Germinal center (tissue), 1 donor: ENCODE measurements at regions not wholly inside any gene's neighbourhood (a gene's known extent, or its start where the extent isn't known, plus 50 kb on each side); places are given as distances from the start of the nearest gene placed in this dataset.

Source experiments
- DNase-seq: peaks from one replicate; pipeline ENCODE4 v3.0.0; 2012; ENCODE audit warnings: mixed read lengths, low spot score

DNA sequence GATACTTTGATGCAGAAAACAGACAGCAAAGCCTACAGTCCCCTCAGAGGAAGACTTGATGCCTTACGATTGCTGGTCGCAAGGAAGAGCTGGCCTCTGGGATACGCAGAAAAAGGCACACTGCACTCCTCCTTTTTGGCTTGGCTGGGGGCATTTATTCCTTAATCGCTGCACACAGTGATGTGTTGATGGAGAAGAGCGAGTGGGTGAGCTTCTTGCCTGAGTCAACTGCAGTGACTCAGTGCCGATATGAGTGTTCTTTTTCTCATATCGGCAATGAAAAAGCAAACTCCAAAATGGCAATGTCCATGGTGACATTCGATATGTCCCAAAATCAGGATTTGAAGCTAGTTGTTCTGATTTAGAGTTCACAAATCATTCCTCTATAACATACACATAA, 794.8 kb downstream of the HACE1 start:
- no peak for DNase-seq

DNA sequence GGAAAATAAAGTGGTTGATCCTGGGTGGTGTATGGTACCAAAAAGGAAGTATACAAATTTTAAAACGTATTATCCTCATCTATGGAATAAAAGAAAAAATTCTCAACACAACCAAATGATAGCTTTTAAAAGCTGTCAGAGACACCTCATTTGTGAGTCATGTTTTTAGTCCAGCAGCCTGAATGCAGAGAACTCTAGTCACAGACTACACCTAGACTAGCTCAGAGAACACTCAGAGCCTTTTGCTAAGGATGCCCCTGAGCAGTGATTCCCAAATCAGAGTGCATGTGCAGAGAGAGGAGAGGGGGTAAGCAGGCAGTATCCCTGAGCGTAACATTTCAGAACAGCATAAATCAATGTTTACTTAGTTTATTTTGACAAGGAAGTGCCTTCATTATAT, 809.3 kb downstream of the HACE1 start:
- DNase-seq, result no peak

DNA sequence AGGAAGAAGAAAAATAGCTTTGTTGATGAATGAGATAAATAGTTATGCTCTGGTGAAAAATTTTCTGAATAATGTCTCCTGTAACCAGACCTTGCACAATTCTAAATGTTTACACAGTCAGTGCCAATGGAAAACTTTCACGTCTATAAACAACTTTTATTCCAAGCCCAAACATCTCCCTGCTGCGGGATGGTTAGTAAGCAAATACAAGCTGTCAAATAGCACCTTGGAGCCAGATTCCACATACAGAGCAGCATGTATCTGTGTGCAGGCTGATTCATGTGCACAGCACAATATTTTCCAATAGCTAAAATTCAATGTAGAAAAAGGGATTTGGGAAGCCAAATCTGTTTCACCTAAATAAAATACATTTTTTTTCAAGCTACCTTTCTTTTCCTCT, 813.3 kb downstream of the HACE1 start:
- DNase-seq, result no peak

DNA sequence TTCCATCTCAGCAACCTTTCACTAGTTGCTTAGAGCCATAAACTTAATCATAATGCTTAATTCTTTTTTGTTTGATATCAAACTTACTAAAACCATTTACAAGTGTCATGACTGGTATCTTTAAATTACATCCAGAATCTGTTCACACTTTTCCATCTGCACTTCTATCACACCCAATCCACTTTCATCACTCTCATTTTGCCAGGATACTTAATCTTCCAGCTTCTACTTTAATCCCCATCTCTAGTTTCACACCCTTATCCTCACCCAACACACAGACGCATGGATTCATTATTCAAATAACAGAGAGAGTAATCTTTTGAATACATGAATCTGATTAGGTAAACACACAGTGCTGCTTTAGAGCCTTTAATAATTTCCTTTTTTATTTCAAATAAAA, 828.4 kb downstream of the HACE1 start:
- DNase-seq, result no peak

DNA sequence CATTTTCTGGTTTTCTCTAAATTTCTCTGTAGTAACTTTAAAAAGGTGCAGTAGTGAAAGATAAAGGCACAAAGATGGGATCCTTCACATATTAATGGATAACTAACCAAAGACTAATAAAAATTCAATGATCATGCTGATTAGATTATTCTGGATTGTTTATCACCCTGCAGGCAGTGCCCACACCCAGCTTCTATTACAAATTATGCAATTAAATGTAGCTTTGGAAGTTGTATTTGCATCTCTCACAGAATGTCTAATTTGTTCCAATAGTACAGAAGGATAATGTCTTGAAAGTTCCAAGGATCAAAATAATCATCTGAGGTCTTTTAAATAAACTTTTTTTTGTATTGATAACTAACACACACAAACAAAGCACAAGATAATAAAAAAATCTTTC, 837.6 kb downstream of the HACE1 start:
- DNase-seq, result no peak

DNA sequence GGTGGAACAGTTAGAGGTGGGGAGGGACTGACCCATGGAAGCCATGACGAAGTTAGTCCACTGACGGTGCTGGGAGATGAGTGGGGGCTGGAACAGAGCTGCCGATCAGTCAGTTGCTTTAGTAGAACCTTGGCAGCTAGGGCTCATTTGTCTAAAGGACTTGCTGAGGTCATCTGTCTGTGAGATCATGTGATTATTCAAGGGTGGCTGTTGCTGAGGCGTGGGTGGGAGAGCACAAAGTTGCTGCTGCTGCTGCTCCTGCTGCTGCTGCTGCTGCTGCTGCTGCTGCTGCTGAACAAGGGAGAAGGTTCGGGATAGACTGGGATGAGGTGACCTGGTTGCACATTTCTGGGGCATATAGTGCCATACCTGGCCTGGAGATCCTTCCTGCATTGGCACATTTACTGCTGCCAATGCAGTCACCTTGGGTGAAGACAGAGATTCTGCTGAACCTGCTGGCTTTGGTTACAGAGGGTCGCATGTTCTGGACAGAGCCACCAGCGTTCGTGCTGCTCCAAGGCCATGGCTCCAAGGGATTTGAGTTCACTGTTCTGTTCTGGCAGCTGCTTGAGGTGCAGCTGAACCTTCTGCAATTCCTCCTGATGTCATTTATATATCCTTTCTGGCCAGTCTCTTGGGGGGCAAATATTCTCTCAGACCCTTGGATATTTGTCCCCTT, 840.5 kb downstream of the HACE1 start:
- no peak for DNase-seq

DNA sequence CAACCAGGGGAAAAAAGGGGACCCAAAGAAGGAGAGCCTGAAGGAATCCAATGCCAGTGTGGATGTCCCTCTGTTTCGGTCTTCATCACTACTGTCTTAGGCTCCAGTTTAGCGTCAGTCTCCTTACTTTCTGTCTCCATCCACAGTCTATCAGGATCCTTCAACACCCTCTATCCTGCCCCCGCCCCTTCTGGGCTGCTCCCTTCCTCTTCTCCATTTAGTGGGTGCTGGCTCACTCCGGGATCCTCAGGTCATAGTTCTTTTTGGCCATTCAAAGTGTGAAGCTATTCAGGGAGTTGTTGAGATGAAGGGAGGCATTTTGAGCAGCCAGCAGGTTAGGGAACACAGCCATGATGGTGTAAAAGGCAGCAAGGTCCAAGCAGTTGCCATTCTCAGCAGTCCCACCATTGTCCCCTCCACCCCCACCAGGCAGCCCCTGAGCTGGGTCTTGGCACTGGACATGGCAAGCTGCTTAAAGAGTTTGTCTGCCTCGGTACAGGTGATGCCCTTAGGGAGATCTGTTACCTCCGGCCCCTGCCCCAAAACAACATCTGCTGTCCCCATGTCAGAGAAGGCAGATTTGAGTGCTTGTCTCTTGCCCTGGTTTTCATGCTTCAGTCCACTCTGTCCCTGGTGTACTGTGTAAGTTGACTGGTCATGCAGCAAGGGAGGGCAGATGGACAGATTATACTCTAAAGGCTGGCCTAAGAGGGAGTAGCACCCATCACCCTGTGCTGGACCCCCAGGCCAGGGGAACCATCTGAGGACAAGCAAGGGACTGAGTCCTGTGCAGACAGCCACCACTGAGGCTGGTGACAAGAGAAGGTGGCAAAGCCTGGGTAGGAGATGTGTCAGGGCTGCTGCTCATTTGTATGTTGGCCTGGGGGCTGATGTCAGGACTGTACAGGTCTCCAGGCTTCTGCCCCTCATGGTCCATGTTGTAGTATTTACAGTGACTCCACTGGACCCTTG, 842.0 kb downstream of the HACE1 start:
- no peak for DNase-seq

DNA sequence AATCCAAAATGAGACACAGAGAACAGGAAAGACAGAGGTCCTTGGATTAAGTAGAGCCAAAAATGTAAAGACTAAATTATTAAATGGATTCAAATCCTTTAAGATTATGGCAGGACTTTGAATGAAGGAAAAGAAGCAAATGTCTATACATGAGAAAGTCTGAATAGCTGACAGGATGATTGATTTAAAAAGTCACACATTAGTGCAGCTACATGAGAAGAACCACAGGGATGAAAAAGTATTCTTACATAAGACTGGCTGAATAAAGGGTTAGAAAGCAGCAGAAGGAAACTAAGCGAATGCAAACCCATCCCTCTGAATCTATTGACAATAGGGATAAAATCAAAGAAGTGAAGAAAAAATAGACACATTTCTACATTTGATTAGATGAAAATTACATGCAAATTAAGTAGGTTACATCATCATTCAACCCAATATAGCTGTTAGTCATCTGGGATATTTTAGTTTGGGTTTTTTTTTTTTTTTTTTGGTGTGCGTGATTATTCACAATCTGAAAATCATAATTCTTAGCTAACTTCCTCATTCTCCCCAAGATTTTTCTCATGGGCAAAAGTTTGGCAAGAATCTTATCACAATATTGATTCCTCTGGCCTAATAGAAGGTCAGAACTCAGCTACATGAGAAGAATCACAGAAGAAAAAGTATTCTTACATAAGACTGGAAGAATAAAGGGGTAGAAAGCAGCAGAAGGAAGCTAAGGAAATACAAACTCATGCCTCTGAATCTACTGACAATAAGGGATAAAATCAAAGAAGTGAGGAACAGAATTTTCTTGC, 845.4 kb downstream of the HACE1 start:
- no peak for DNase-seq

DNA sequence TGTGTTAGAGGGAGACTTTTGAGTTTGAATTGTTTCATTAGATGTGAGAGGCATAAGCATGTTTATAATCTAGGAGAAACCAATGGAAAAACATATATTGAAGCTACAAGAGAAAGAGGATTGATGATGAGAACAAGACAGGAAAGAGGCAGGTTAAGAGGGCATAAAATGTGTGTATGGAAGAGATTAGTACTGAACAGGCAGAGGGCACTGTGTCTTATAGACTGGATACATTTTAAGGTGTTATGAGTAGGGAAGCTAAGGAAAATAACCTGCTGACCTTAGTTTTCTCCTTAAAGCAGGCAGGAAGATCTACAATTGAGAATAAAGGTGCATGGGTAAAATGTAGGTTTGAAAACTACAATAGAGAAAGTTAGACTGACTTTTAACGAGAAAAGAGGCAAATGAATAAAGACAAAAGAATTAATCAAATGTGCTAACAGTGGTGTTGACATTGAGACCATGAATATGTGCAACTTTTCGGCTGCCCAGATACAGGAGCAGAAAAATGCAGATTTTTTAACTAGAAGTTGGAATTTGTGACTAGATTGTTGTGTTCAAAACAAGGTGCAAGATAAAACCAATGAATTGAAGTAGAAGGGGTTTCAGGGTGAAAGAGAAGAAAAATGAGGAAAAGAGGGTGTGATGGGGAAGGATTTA, 846.3 kb downstream of the HACE1 start:
- no peak for DNase-seq

DNA sequence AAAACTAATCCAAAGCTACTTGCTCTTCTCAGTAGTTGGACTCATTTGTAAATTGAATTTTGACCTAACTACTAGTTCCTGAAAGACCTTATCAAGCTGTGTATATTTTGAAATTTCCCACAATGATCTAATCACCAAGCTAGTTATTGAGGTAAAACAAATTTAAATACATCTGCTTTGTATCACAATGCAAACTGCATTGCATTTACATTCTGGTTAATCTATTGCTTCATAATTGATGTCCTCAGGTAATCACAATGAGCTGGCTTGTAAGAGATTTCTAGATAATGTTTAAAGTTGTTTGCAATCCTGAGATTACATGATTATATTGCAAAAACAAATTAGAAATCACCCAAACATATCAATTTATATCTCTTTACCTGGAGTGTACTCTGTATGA, 848.8 kb downstream of the HACE1 start:
- DNase-seq, result no peak

DNA sequence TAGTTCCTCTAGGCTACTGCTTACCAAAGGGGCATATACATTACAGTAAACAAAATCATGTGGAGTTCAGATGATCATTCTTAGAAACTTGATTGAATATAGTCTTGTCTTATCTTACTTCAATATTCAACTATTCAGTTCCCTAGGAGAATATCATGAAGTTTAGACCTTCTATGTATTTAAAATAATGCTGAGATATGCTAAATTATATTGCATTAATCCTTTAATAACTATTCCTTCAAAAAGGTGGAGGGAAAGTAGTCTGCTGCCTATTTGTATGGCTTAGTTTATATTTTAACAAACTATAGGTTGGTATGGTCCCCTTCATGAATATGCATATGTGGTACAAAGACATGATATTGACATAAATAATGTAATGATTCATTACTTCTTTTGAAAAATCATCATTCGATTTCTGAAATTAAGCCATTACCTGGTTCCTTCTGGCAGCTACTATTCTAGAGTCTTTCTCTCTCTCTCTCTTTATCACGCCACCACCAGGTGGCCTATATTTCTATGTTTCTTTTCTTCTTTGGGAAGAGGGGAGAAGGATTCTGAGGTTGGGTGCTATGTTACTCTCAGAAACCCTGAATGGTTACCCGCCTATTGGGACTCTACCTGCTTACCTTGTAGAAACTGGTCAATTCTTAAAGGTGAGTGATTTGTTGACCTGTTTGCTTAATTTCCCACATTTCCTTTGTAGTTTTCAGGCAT, 855.8 kb downstream of the HACE1 start:
- no peak for DNase-seq

DNA sequence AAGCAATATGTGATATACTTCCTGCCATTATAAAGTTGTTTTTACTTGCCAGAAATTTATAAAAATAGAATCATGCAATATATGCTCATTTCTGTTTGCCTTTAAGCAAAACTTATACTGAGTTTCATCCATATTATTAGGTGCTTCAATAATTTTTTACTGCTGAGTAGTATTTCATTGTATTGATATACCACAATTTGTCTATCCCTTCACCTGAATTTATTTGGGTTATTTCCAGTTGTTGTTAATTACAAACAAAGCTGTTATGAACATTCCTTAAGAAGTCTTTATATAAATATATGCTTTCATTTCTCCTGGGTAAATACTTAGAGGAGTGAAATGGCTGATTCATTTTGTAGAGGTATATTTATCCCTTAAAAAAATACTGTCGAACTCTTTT, 864.1 kb downstream of the HACE1 start:
- no peak for DNase-seq

DNA sequence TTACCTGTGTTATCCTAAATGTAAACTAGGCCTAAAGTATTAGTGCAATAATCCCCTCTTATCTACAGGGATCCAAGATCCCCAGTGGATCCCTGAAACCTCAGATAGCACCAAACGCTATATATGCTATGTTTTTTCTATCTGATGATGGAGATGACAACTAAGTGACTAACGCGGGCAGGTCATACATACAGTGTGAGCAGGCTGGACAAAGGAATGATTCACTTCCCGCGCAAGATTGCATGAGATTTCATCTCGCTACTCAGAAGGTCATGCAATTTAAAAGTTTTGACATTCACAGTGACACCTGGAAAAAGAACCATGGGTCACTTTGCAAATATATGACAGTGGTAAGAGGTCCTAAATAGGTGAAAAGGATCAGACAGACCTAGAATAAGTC, 875.9 kb downstream of the HACE1 start:
- DNase-seq, result no peak

DNA sequence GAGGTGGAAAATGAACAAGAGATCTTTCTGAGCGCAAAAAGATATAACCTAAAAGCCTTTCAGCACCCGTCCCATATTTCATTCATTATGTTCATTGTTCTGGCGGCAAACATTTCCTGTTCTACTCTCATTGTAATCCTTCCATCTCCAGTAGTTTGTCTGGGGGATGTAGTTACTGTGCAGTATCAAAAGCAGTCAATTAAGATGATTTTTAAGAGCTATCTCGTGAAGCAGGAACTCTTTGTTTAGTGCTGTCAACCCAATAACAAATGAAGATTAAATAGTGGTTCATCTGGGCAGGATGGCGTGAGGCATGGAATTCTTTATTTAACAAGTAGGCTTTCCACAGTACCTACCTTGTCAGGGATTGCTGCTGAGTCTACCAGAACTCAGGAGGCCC, 876.7 kb downstream of the HACE1 start:
- DNase-seq, result no peak

DNA sequence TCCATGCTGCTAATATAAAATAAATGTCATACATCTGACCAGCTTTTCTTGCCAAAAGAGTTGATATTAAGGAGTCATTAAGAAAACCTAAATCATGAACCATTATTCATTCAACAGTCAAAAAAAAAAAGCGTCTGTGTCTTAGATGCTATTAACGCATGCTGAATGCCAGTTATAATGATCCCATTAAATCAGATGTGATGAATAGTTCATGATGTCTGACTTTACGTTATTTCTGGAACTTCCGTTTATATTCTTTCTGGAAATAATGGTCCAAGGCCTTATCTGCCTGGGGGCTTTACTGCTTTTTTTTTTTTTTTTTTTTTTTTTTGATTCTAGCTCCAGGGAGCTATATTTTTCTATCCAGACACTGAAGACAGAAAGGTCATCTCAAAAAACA, 877.1 kb downstream of the HACE1 start:
- no peak for DNase-seq

DNA sequence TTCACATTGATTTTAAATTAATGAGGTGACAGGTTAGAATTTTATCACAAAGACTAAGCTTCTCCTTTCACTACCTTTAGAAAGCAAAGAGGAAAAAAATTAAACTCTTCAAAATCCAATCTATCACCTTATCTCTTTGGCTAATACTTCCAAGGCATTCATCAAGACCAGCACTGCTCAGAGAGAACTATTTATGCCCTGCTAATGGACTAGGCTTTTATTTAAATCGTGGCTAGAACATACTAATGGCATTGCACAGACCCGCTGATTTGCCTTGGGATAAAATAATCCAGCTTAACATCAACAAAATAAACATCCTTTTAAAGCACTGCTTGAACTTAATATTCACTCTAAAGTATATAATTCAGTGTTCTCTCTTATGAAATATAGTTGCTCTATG, 880.4 kb downstream of the HACE1 start:
- DNase-seq, result no peak

DNA sequence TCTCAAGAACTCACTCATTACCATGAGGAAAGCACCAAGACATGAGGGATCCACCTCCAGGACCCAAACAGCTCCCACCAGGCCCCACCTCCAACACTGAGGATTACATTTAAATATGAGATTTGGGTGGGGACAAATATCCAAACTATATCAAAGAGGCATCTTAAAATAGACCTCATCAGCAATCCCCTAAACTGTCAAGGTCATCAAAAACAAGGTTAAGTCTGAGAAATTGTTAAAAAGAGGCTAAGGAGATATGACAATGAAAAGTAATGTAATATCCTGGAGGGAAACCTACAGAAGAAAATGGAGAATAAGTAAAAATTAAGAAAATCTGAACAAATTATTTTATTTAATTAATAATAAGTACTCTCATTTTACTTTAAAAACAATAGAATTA, 922.3 kb downstream of the HACE1 start:
- DNase-seq, result no peak

DNA sequence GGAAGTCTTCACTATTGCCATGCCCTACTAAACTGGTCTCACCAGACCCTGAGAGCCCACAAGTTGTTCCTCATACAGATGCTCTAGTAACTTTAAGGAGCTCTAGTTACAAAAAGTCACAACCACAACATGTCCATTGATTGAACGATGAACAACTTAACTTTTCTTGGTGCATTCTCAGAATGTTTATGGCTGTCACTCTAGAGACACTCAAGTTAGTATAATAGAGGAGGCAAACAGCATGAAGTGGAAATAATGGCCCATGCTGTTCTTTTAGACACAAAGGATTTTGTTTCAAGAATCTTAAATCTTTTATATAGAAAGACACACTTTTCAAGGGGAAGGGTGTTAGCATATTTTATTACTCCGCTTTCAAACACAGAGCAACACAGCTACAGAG, 934.4 kb downstream of the HACE1 start:
- no peak for DNase-seq

DNA sequence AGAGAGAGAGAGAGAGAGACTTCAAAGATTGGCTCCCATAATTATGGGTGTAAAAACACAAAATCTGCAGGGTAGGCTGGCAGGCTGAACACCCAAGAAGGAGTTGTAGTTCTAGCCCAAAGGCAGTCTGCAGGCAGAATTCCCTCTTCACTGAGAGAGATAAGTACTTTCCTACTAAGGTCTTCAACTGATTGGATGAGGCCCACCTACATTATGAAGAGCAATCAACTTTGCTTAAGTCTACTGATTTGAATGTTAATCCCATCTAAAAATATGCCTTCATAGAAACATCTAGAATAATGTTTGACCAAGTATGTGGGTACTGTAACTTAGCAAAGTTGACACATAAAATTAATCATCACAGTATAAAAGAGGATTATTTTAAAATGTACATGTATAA, 949.7 kb downstream of the HACE1 start:
- no peak for DNase-seq

DNA sequence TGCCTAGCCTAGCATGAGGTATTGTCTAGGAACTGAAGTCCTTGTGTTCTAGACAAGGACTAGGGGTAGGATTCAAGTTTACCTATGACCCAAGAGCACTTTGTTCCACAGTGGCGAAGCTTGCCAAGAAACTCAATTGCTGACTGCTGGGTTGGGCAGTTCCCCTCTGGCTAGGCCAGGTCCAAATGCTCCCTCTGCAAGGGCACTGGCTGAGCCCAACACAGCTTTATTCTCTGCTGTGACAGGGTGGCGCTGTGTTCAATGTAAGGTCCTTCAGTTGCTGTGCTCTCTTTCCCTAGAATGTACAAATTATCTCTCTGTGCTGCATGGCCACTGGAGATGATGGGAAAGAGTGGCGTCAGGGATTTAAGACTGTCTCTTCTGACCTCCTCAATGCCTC, 950.8 kb downstream of the HACE1 start:
- no peak for DNase-seq

DNA sequence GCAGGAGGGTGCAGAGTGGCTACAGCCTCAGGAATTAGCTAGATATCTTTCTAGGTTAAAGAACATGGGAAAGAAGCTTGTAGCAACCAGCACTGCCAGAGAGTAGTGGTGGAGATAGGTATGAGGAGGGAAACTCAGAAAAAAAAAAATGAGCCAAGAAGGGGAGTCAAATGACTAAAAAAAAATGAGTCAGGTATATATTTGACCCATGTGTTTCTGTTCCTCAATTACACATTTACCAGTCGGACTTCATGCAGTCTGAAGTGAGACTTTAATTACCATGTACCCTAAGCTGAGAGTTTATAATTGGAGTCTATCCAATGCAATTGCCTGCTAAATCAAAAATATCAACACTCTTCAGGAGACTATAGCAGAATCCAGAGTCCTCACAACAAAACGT, 964.6 kb downstream of the HACE1 start:
- no peak for DNase-seq
